SK-N-SH (cell line): ENCODE measurements at regions not wholly inside any gene's neighbourhood (a gene's known extent, or its start where the extent isn't known, plus 50 kb on each side); places are given as distances from the start of the nearest gene placed in this dataset.

ENCODE experiments used
- CTCF ChIA-PET: fragments of 300-600, 350-600 bp; formaldehyde crosslinking; extraction: SDS; loops from one replicate; lab custom pipeline; 2021; lab: Yijun Ruan, JAX
- POLR2A ChIA-PET: fragments of 350-600 bp; sonication (Branson Sonifier 250); formaldehyde crosslinking; extraction: SDS; loops from one replicate; lab custom pipeline; 2020; ENCODE audit warnings: antibody characterized with exemption, inconsistent platforms; lab: Yijun Ruan, JAX
- DNase-seq: peaks from one replicate; pipeline ENCODE4 v3.0.0; 2012
- H2AFZ ChIP-seq: fragments of 200-600 bp; sonication (generic); 2 replicates; pipeline ENCODE4 v1.8.1; 2016; ENCODE audit warnings: antibody characterized with exemption, mild to moderate bottlenecking, low read depth
- H3F3A ChIP-seq: fragments of 200-600 bp; sonication (generic); replicated peaks from 2 replicates; pipeline ENCODE3; 2016; ENCODE audit warnings: antibody characterized with exemption, mild to moderate bottlenecking; ENCODE audit not compliant: insufficient read depth
- H3K27ac ChIP-seq, 2 experiments: fragments of 200-500 bp in 1 of 2; fragments of 200-600 bp in 1 of 2; sonication (Bioruptor generic) in 1 of 2; sonication (generic), shearing (Covaris generic) in 1 of 2; 2 replicates each; pipeline versions ENCODE4 v1.5.1 to v1.6.1; 2014 to 2016; ENCODE audit warnings: low read depth in 2 of 2, inconsistent platforms in 1 of 2, low read length in 1 of 2, mild to moderate bottlenecking in 1 of 2, mixed read lengths in 1 of 2
- H3K27me3 ChIP-seq: fragments of 200-600 bp; sonication (generic), shearing (Covaris generic); 2 replicates; pipeline ENCODE4 v1.6.1; 2016; ENCODE audit warnings: mixed run types; ENCODE audit not compliant: insufficient read depth
- H3K36me3 ChIP-seq, 2 experiments: fragments of 200-500 bp in 1 of 2; fragments of 200-600 bp in 1 of 2; sonication (Bioruptor generic) in 1 of 2; sonication (generic) in 1 of 2; replicated peaks in 1 of 2; 2 replicates each; pipeline versions ENCODE3 to v1.5.1; 2014 to 2016; ENCODE audit warnings: low read length in 1 of 2, mild to moderate bottlenecking in 1 of 2; ENCODE audit not compliant: insufficient read depth in 2 of 2, control insufficient read depth in 1 of 2
- H3K4me1 ChIP-seq, 2 experiments: fragments of 200-500 bp in 1 of 2; fragments of 200-600 bp in 1 of 2; sonication (Bioruptor generic) in 1 of 2; sonication (generic), shearing (Covaris generic) in 1 of 2; 2 replicates each; pipeline versions ENCODE4 v1.5.1 to v1.6.1; 2014 to 2016; ENCODE audit warnings: low read depth in 1 of 2, low read length in 1 of 2, mixed run types in 1 of 2; ENCODE audit not compliant: insufficient read depth in 2 of 2, control insufficient read depth in 1 of 2
- H3K4me2 ChIP-seq: fragments of 200-600 bp; sonication (generic), shearing (Covaris generic); 2 replicates; pipeline ENCODE4 v1.6.1; 2017; ENCODE audit warnings: mixed run types
- H3K4me3 ChIP-seq, 2 experiments: fragments of 200-500 bp in 1 of 2; fragments of 200-600 bp in 1 of 2; sonication (Bioruptor generic) in 1 of 2; sonication (generic), shearing (Covaris generic) in 1 of 2; 2 replicates each; pipeline versions ENCODE4 v1.5.1 to v1.8.1; 2014 to 2016; ENCODE audit warnings: low read depth in 2 of 2, inconsistent platforms in 1 of 2, low read length in 1 of 2, mild to moderate bottlenecking in 1 of 2, mixed read lengths in 1 of 2, moderate library complexity in 1 of 2
- H3K79me2 ChIP-seq: fragments of 200-600 bp; sonication (generic); 2 replicates; pipeline ENCODE4 v1.8.1; 2017; ENCODE audit warnings: mild to moderate bottlenecking; ENCODE audit not compliant: insufficient read depth
- H3K9ac ChIP-seq: fragments of 200-600 bp; sonication (generic); 2 replicates; pipeline ENCODE4 v1.6.1; 2017; ENCODE audit warnings: mixed run types
- H3K9me2 ChIP-seq: fragments of 200-600 bp; sonication (generic); 2 replicates; pipeline ENCODE4 v1.6.1; 2017; ENCODE audit warnings: mixed run types
- H3K9me3 ChIP-seq: fragments of 200-600 bp; sonication (generic); 2 replicates; pipeline ENCODE4 v1.6.1; 2017; ENCODE audit warnings: mixed run types, mild to moderate bottlenecking, moderate library complexity
- H4K20me1 ChIP-seq: fragments of 200-600 bp; sonication (generic); 2 replicates; pipeline ENCODE4 v1.6.1; 2017; ENCODE audit warnings: mild to moderate bottlenecking, mixed run types; ENCODE audit not compliant: insufficient read depth
- CHD2 ChIP-seq: fragments of 150-350 bp; IDR thresholded peaks from 2 replicates; pipeline ENCODE4 v1.6.1; 2018; ENCODE audit warnings: low read length; ENCODE audit not compliant: partially characterized antibody
- CTCF ChIP-seq: fragments of 200-600 bp; sonication (generic); IDR thresholded peaks from 2 replicates; pipeline ENCODE4 v1.6.1; 2017; ENCODE audit warnings: antibody characterized with exemption, mild to moderate bottlenecking, moderate library complexity
- ELF1 ChIP-seq: IDR thresholded peaks from 2 replicates; pipeline ENCODE4 v1.4.0; 2012
- FOSL2 ChIP-seq: IDR thresholded peaks from 2 replicates; pipeline ENCODE4 v1.4.0; 2012; ENCODE audit warnings: low read depth, mild to moderate bottlenecking, moderate library complexity, borderline replicate concordance
- FOXM1 ChIP-seq: IDR thresholded peaks from 2 replicates; pipeline ENCODE4 v1.4.0; 2012; ENCODE audit warnings: low read depth, mild to moderate bottlenecking
- GATA2 ChIP-seq: sonication (generic); formaldehyde crosslinking; IDR thresholded peaks from 2 replicates; pipeline ENCODE4 v1.5.0; 2020; ENCODE audit warnings: mild to moderate bottlenecking, missing genetic modification reagents
- MAX ChIP-seq: IDR thresholded peaks from 2 replicates; pipeline ENCODE4 v1.4.0; 2012; ENCODE audit warnings: low read depth
- MEF2A ChIP-seq: IDR thresholded peaks from 2 replicates; pipeline ENCODE4 v1.4.0; 2012; ENCODE audit warnings: low read depth, borderline replicate concordance
- NFIC ChIP-seq: IDR thresholded peaks from 2 replicates; pipeline ENCODE4 v1.4.0; 2012; ENCODE audit warnings: borderline replicate concordance
- PBX3 ChIP-seq: IDR thresholded peaks from 2 replicates; pipeline ENCODE4; 2012
- SIN3A ChIP-seq: IDR thresholded peaks from 2 replicates; pipeline ENCODE4 v1.6.1; 2012; ENCODE audit warnings: low read depth, mild to moderate bottlenecking, low read length, moderate library complexity, borderline replicate concordance
- TCF12 ChIP-seq: IDR thresholded peaks from 2 replicates; pipeline ENCODE4 v1.4.0; 2012
- TEAD4 ChIP-seq: IDR thresholded peaks from 2 replicates; pipeline ENCODE4 v1.4.0; 2012; ENCODE audit warnings: mild to moderate bottlenecking, borderline replicate concordance; ENCODE audit not compliant: insufficient read depth
- USF1 ChIP-seq: IDR thresholded peaks from 2 replicates; pipeline ENCODE4 v1.4.0; 2012; ENCODE audit warnings: low read depth, borderline replicate concordance
- USF2 ChIP-seq: fragments of 150-350 bp; IDR thresholded peaks from 2 replicates; pipeline ENCODE4 v1.6.1; 2017; ENCODE audit warnings: antibody characterized with exemption, low read length, low read depth, borderline replicate concordance
- ZBTB33 ChIP-seq: IDR thresholded peaks from 2 replicates; pipeline ENCODE4 v1.4.0; 2012; ENCODE audit warnings: low read depth, borderline replicate concordance
- WGBS: methylation state at CpG from one replicate; pipeline ENCODE4 v1.1.6; 2017; ENCODE audit warnings: low lambda C conversion rate; 5-methylcytosine and 5-hydroxymethylcytosine counted together

GRCh38 chr1:5619469-5619868 is 372.8 kb downstream of the NPHP4 start (continued):
- TF ChIP-seq MEF2A (no peak), CTCF (no peak), SIN3A (no peak), GATA2 (CRISPR knock-in tag) (no peak), FOSL2 (no peak), USF2 (no peak), ELF1 (no peak)

GRCh38 chr1:5617546-5617945 is 374.7 kb downstream of the NPHP4 start:
- ChIA-PET CTCF (no interaction called here), POLR2A (no interaction called here)
- Histone ChIP-seq H3K36me3 (no peaks in the 10 kb centered on the region), H3K79me2 (no peaks in the 10 kb centered on the region), H3F3A (no peaks in the 10 kb centered on the region), H3K9me3 (no peaks in the 10 kb centered on the region), H4K20me1 (no peaks in the 10 kb centered on the region), H3K27ac (no peak overlapping the region), H2AFZ (no peak overlapping the region), H3K4me2 (no peak overlapping the region), H3K4me1 (peaks cover 0 to 8% of the 10 kb centered on the region in 2 experiments; a peak in 1 of 4 replicates), H3K27me3 (no peaks in the 10 kb centered on the region), H3K4me3 (no peak overlapping the region), H3K9ac (no peak overlapping the region), H3K9me2 (no peaks in the 10 kb centered on the region)
- no peak for TF ChIP-seq ELF1
- no peak for TF ChIP-seq CHD2
- no peak for TF ChIP-seq CTCF
- TF ChIP-seq MAX = no peak
- TF ChIP-seq TCF12 = no peak
- no peak for TF ChIP-seq ZBTB33
- TF ChIP-seq PBX3 = no peak
- no peak for TF ChIP-seq USF1
- no peak for TF ChIP-seq NFIC
- TF ChIP-seq FOXM1 = no peak
- no peak for TF ChIP-seq TEAD4
- no peak for DNase-seq
- 41% methylated on average over 11 of the region's 15 CpGs for WGBS
